ENCODE measurements at regions not wholly inside any gene's neighbourhood (a gene's known extent, or its start where the extent isn't known, plus 50 kb on each side); places are given as distances from the start of the nearest gene placed in this dataset.
"Not testable (repeated sequence)": the region's sequence is repeated elsewhere in the genome, so short reads cannot be mapped to it uniquely, and the experiment has no call there.

GRCh38 chr6:3921663-3922062 lies 72.5 kb downstream of the FAM50B start:
- no peak for DNase-seq (ENCODE audit: low read depth)

GRCh38 chr6:3922619-3923018 lies 73.4 kb downstream of the FAM50B start:
- DNase-seq (ENCODE audit: low read depth), result not testable (repeated sequence)

GRCh38 chr6:3925223-3926149 lies 76.3 kb downstream of the FAM50B start:
- DNase-seq (ENCODE audit: low read depth), result not testable (repeated sequence)

GRCh38 chr6:3926150-3926482 lies 76.9 kb downstream of the FAM50B start:
- DNase-seq (ENCODE audit: low read depth), result no peak

- no peak for DNase-seq (ENCODE audit: low read depth)
These were observed 78.9 kb downstream of the FAM50B start for GRCh38 chr6:3928111-3928510.

GRCh38 chr6:3929281-3929798 lies 80.2 kb downstream of the FAM50B start:
- peak; percentile 27 for DNase-seq (ENCODE audit: low read depth)

GRCh38 chr6:3937438-3937837 lies 88.3 kb downstream of the FAM50B start:
- DNase-seq (ENCODE audit: low read depth), result no peak

- DNase-seq (ENCODE audit: low read depth), result no peak
These were observed 89.7 kb downstream of the FAM50B start for GRCh38 chr6:3938715-3939367.

- DNase-seq (ENCODE audit: low read depth), result no peak
These were observed 90.3 kb downstream of the FAM50B start for GRCh38 chr6:3939368-3939958.

GRCh38 chr6:3939964-3940363 lies 90.8 kb downstream of the FAM50B start:
- no peak for DNase-seq (ENCODE audit: low read depth)

- no peak for DNase-seq (ENCODE audit: low read depth)
These were observed 91.5 kb downstream of the FAM50B start for GRCh38 chr6:3940703-3941102.

- DNase-seq (ENCODE audit: low read depth), result no peak
These were observed 94.2 kb downstream of the FAM50B start for GRCh38 chr6:3943331-3943765.

GRCh38 chr6:3944246-3944645 lies 95.1 kb downstream of the FAM50B start:
- no peak for DNase-seq (ENCODE audit: low read depth)

GRCh38 chr6:3946778-3947177 lies 97.6 kb downstream of the FAM50B start:
- no peak for DNase-seq (ENCODE audit: low read depth)

- DNase-seq (ENCODE audit: low read depth), result no peak
These were observed 99.7 kb downstream of the FAM50B start for GRCh38 chr6:3948866-3949265.

GRCh38 chr6:3949521-3949920 lies 100.3 kb downstream of the FAM50B start:
- no peak for DNase-seq (ENCODE audit: low read depth)

- no peak for DNase-seq (ENCODE audit: low read depth)
These were observed 106.9 kb downstream of the FAM50B start for GRCh38 chr6:3956054-3956453.

- DNase-seq (ENCODE audit: low read depth), result no peak
These were observed 108.1 kb downstream of the FAM50B start for GRCh38 chr6:3957321-3957720.

GRCh38 chr6:3958255-3958654 lies 109.1 kb downstream of the FAM50B start:
- DNase-seq (ENCODE audit: low read depth), result no peak

GRCh38 chr6:3959385-3959784 lies 110.2 kb downstream of the FAM50B start:
- DNase-seq (ENCODE audit: low read depth), result no peak

GRCh38 chr6:3960754-3961361 lies 111.7 kb downstream of the FAM50B start:
- no peak for DNase-seq (ENCODE audit: low read depth)

- no peak for DNase-seq (ENCODE audit: low read depth)
These were observed 112.5 kb downstream of the FAM50B start for GRCh38 chr6:3961581-3962215.
